Testis (tissue), 2 donors: ENCODE measurements at regions not wholly inside any gene's neighbourhood (a gene's known extent, or its start where the extent isn't known, plus 50 kb on each side); places are given as distances from the start of the nearest gene placed in this dataset.

Experiments used
- CTCF ChIP-seq, 3 experiments: fragments of 450-650 bp in 2 of 3; fragments of 200-600 bp in 1 of 3; sonication (generic) in 1 of 3; IDR thresholded peaks; one replicate each; pipeline ENCODE4 v1.5.1; 2016 to 2019; ENCODE audit warnings: antibody characterized with exemption in 3 of 3, mild to moderate bottlenecking in 2 of 3, moderate library complexity in 1 of 3
- POLR2A ChIP-seq: fragments of 450-650 bp; IDR thresholded peaks from one replicate; pipeline ENCODE4 v1.6.1; 2017; ENCODE audit warnings: antibody characterized with exemption, mild to moderate bottlenecking, moderate library complexity

GRCh38 chr6:9492790-9493189 lies 922.1 kb downstream of the TFAP2A start:
- TF ChIP-seq CTCF (IDR thresholded peaks at IDR 0.05) (no peak), POLR2A (no peak)
